HG03025 (cell line): ENCODE measurements at regions not wholly inside any gene's neighbourhood (a gene's known extent, or its start where the extent isn't known, plus 50 kb on each side); places are given as distances from the start of the nearest gene placed in this dataset.

ENCODE experiments used
- ATAC-seq: cut with Tn5 transposase; IDR thresholded peaks from one replicate; pipeline ENCODE4 v1.9.1; 2021; ENCODE audit warnings: mild to moderate bottlenecking, moderate library complexity; ENCODE audit not compliant: unreplicated experiment, low FRiP score

- no peak for ATAC-seq
Observed at GRCh38 chr1:102084771-102085535, 88.2 kb upstream of the OLFM3 start.

GRCh38 chr1:102083192-102083591 is 86.5 kb upstream of the OLFM3 start:
- no peak for ATAC-seq

GRCh38 chr1:102074874-102075273 is 78.1 kb upstream of the OLFM3 start:
- ATAC-seq, result no peak

GRCh38 chr1:102071451-102071850 is 74.7 kb upstream of the OLFM3 start:
- no peak for ATAC-seq

GRCh38 chr1:102050556-102050955 is 53.8 kb upstream of the OLFM3 start:
- ATAC-seq, result no peak

- no peak for ATAC-seq
Observed at GRCh38 chr1:102047724-102048123, 51.0 kb upstream of the OLFM3 start.
